ENCODE measurements at regions not wholly inside any gene's neighbourhood (a gene's known extent, or its start where the extent isn't known, plus 50 kb on each side); places are given as distances from the start of the nearest gene placed in this dataset.

DNA sequence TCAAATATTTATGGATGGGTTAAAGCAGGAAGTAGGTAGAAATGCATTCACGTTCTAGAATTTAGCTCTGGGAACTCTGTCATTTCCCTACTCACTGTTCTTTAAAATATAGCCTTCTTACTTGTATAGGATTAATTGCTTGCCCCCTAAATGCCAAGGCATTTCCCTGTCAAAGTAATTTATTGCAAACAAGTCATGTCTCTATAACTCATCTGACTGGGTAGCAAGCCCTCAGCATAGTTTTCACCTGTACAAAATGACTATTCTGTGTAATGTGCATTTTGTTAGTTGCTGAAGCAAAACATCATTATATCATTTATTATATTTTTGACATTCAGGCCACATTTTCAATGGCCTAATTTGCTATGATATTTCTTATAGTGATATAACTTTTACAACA is 1308.2 kb upstream of the EPHA6 start:
- TF ChIP-seq, protein P1, sequence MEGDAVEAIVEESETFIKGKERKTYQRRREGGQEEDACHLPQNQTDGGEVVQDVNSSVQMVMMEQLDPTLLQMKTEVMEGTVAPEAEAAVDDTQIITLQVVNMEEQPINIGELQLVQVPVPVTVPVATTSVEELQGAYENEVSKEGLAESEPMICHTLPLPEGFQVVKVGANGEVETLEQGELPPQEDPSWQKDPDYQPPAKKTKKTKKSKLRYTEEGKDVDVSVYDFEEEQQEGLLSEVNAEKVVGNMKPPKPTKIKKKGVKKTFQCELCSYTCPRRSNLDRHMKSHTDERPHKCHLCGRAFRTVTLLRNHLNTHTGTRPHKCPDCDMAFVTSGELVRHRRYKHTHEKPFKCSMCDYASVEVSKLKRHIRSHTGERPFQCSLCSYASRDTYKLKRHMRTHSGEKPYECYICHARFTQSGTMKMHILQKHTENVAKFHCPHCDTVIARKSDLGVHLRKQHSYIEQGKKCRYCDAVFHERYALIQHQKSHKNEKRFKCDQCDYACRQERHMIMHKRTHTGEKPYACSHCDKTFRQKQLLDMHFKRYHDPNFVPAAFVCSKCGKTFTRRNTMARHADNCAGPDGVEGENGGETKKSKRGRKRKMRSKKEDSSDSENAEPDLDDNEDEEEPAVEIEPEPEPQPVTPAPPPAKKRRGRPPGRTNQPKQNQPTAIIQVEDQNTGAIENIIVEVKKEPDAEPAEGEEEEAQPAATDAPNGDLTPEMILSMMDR (IDR thresholded peaks at IDR 0.05), result no peak
- no peak for TF ChIP-seq POLR2A (IDR thresholded peaks at IDR 0.05)
